HG03135 (cell line): ENCODE measurements at regions not wholly inside any gene's neighbourhood (a gene's known extent, or its start where the extent isn't known, plus 50 kb on each side); places are given as distances from the start of the nearest gene placed in this dataset.
A peak's percentile ranks its signal among the peaks of the same experiment; 100 is the strongest.

ENCODE experiments used
- ATAC-seq: cut with Tn5 transposase; IDR thresholded peaks from one replicate; pipeline ENCODE4 v1.9.1; 2021; ENCODE audit warnings: mild to moderate bottlenecking, moderate library complexity; ENCODE audit not compliant: unreplicated experiment

DNA sequence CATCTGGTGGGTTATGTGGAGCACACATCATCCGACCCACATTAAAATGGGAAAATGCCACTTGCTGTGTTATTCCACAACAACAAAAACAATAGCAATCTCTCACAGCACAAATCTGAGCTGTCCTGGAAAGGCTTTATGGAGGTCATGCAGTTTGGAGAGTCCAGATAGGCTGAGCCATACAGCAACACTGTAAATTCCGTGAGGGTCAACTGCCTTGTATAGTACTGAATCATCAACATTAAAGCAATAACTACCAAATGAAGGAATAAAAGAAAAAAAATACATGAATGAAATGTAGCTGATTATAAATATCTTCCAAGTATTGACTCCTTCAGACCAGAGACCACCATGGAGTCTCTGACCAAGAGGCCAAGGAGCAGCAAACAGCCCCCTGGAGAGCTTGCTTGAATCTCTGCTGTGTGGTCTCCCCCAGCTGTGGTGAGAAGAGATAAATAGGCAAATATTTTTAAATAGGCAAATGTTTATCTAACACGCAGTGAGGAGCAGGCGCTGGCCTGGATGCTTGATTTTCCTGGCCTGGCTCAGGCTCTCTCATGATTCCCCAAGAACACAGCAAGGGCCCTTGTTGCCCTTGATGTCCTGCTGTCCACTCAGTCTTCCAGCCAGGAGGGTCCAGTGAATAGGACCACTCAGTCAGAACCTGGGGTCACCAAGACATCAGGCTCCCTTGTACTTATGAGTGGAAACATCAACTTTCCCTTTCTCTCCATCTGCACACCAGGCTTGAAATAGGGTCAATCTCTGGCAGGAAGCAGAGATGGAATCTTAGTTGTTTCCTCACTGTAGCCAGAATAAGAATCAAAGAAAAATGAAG is 1021.3 kb downstream of the XPNPEP1 start:
- ATAC-seq = peak; percentile 13

- ATAC-seq = no peak
Observed at GRCh38 chr10:108899670-108900069, 1023.6 kb downstream of the XPNPEP1 start.

DNA sequence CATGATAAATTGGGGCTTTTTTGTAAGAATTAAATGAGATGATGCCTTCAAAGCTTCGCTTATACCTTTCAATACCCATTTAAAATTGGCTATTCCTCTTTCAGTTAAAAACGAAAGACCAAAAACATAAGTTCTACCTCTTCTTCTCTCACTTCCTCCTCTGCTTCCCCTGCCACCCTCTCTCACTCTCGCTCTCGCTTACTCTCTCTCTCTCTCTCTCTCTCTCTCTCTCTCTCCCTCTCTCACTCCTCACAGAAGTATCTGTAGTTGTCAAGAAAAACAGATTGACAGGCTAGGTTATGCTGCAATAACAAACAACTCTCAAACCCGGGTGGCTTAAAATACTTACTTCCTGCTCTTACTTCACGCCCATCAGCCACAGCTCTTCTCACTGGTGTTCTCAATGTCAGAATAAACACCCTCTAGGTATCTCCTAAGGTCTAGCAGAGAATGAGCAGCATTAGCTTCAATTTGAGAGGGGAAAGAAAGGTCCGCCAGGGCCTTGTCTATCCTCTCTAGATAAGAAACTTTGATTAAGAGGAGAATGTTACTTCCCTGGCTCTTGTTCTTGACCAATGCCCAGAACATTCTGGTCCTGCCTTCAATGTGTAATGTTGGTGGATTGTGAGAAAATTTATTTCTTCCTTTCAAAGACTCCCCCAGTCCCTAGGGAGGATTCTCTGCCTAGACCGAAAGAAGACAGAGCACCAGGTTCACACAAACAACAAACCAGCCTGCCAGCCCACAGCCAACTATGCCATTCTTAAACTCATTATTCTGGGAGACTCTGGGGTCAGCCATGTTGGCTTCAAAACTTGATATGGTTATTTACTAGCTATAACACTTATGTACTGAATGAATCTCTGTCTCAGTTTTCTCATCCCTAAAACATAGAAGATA is 1028.7 kb downstream of the XPNPEP1 start:
- peak; percentile 91 for ATAC-seq

GRCh38 chr10:108877095-108877561 is 1046.2 kb downstream of the XPNPEP1 start:
- ATAC-seq = no peak

- ATAC-seq = no peak
Observed at GRCh38 chr10:108872854-108873253, 1050.5 kb downstream of the XPNPEP1 start.

GRCh38 chr10:108868881-108869280 is 1054.4 kb downstream of the XPNPEP1 start:
- ATAC-seq = no peak

DNA sequence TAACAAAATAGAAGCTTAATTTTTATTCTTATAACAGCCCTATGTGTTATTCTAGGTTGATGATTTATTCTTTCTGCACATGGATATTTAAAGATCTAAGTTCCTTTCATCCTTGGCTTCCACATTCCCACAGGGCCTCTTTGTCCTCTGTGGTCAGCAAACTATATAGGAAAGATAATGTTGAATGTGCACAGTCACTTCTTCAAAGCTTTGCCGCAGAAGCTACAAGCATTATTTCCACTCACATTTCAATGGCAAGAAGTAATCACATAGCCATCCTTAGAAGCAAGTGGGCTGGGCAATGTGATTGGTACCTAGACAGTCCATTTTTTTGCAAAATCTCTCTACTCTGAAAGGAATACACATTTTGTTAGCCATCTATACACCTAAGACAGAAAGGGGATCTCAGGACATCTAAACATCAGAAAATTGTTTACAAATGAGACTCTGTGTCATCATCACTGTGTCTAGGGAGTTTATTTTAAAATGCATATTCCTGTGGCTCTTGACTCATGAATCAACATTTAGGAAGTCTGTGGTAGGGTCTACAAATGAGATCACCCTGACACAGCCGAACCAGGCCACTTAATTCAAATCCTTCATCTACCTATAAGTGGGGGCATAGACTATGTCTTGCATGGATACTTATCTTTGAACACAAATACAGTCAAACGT is 1060.5 kb downstream of the XPNPEP1 start:
- ATAC-seq = no peak

DNA sequence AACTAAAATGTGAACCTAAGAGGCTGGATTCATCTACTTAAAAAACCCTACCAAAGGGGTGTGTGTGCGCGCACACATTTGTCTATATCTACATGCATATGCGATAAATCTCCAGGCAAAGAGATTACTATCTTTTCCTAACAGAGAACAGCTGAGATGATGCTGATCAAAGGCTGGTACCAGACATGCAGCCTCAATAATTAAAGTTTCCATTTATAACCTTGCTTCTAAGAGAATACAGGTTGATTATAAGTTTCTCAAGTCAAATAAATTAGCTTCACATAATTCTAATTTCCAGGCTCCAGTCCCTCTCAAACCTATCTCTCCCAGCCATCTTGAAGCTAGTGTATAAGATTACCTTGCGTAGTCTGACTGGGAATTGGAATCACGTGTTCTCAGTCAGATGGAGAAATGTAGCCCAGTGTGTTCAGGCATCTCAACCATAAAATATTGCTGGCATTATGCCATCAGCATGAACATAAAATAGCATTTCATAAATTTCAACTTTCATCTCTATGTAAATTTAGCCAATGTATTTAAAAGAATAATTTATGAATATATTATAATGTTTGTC is 1062.0 kb downstream of the XPNPEP1 start:
- no peak for ATAC-seq

DNA sequence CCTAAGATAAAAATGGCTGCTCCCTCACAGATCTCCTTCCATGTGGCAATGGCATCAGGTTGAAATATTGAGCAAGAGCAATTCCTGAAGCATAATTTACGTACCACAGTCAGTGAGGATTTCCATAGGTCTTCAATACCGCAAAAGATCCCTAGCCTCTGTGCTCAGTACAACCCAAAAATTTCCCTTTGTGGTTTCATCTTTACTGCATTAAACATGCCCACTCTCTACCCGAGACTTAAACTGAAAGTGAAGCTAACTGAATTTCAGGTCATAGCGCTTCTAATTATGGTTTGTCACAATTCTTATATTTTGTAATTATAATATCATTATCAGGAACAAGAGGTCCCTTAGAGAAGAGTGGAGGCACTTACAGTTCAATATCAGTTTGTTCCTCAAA is 1071.1 kb downstream of the XPNPEP1 start:
- ATAC-seq = peak; percentile 71

DNA sequence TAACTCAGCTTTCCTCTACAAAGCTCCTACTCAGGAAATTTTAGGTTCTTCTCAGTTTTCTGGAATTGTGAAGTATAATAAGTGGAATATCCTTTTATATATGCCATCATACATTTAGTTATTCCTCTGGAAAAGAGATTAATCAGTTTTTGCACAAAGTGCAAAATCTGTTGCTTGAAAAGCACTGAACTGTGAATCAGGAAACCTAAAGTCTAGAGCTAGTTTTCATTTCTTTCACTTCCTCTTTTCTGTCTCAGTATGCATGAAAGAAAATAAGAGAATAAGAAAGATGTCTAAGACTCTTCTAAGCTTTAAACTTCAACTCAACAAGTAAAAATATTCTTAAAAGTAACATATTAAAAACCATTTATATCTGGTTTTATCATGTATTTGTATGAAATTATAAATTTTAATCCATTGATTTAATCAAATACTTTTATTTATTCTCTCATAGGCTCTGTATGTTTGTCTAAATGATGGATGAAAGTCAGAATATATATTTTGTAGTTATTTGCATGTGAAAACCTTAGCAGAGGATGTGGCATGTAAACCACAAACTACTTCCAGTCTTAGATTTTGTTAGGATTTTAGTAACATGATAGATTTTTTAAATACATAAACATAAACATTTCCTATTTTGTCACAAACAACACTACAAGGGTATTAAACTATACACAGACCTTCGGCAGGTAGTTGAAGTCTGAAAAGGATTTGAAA is 1073.0 kb downstream of the XPNPEP1 start:
- ATAC-seq = peak; percentile 85

DNA sequence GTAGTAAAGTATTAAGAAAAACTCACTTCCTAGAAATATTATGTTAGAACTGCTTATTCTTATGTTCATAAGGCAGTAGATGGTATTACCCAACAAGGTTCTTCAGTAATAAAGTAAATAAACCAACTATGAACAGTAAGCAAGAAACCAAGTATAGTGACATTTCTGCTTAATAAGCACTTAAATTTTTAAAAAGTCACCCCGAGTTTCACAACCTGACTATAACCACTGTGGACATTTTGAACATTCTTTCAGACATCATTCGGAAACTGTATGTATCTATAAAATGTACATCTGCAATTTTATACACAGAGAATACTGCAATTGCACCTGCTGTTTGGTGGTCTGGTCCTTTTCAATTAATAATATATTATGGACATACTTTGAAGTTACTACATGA is 1073.6 kb downstream of the XPNPEP1 start:
- ATAC-seq = peak; percentile 32

DNA sequence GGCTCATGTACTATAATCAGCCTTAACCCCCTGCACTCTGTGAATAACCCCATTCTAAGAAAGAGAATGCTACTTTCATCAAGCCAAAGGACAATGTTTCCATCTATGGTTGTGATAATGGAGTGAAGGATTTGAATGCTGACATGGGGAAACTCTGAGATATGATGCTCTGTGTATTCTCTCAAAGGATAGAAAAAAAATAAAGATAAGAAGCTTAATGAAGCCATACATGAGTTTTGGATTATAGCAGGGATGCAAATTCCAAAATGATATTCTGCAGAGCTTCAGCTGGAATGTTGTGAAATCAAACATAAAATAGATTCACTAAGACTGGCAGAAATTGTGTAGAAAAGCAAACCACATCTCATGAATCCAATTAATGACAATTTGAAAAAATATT is 1074.1 kb downstream of the XPNPEP1 start:
- ATAC-seq = no peak

DNA sequence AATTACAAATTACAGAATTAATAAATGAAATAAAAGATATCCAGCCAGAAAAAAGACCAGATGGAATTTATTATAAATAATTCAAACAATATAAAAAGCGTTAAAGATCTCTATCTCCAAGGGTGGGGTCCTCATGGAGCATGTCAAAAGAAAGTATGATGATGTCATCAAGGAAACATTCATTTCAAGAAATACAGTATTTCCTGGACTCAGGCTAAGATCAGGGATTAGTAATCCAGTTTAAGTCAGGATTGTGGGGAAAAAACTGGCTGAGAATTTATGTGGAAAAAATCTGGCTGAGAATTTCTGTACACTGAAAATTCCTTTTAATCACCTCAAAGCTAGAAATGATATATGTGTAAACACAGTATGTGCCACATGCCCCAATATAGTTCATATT is 1075.3 kb downstream of the XPNPEP1 start:
- no peak for ATAC-seq

GRCh38 chr10:108840944-108841343 is 1082.4 kb downstream of the XPNPEP1 start:
- no peak for ATAC-seq

DNA sequence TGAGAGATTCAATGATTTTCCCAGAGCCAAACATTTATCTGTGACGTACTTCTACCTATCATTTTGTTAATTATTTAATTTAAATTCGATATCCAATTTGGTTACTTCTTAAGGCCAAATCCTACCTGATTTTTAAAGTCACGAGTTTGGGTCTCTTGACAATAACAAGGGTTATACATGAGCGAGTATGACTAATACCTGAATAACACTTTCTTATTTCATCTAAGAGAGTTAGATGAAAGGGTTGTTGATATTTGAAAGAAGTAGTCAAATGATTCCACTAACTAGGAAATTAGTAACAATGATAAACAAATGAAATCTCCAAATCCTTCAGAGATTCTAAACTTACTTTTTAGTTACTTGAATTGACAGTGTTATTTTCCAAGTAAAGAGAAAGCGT is 1086.9 kb downstream of the XPNPEP1 start:
- no peak for ATAC-seq

- no peak for ATAC-seq
Observed at GRCh38 chr10:108822026-108822425, 1101.3 kb downstream of the XPNPEP1 start.

GRCh38 chr10:108819302-108819701 is 1104.0 kb downstream of the XPNPEP1 start:
- ATAC-seq = no peak

DNA sequence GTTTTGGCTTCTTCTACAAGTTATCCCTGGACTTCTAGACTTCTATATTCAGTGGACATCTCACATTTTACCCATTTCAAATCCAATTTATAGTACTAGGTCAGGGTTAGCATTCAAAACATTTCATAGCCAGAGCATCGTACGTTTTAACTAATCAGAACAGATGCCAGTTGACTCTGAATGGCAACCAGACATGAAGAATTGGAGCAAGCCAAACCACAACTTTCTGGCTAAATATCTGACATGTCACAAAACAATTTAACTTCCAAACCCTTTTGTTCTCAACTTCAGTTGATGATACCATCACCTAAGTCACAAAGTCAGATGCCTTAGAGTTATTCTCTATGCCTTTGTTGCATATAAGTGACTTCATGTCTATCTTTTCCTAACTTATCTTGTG is 1105.7 kb downstream of the XPNPEP1 start:
- no peak for ATAC-seq

GRCh38 chr10:108817135-108817534 is 1106.2 kb downstream of the XPNPEP1 start:
- ATAC-seq = no peak

DNA sequence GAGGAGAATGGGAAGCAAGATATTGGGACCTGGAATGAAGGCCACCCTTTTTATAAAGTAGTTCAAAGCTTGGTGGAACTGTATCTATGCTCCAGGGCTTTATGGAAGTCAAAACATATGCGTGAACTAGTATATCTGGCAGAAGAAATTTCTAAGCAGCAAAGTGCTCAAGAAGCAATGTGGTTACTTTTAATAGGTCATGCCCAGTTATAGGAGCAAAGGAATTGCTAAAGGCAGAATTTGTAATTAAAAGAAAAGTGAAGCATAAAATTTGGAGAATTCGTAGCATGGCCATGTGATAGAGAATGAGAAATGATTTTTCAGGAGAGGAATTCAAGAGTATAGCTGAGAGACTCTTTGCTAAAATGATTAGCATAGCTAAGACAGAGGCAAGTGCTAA is 1110.4 kb downstream of the XPNPEP1 start:
- ATAC-seq = no peak
